ENCODE measurements at regions not wholly inside any gene's neighbourhood (a gene's known extent, or its start where the extent isn't known, plus 50 kb on each side); places are given as distances from the start of the nearest gene placed in this dataset.

DNA sequence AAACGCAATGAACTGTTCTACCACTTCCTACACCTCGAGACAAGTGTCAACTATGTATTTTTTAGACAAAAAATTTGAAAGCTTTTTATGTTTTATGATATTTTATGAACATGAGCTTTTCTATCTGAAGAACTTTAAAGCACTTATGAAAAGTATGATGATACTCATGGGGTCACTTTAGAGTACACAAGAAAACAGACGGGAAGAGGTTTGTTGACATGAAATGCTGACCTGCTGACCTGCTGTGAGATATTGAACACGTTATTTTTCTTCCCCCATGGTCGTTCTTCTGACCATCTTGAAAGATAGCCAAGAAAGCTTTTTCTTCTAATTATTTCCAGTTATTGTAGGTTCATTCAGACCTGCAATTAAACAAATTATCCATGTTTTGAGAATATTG, 63.1 kb downstream of the PLEKHG1 start:
- TF ChIP-seq, protein P1, sequence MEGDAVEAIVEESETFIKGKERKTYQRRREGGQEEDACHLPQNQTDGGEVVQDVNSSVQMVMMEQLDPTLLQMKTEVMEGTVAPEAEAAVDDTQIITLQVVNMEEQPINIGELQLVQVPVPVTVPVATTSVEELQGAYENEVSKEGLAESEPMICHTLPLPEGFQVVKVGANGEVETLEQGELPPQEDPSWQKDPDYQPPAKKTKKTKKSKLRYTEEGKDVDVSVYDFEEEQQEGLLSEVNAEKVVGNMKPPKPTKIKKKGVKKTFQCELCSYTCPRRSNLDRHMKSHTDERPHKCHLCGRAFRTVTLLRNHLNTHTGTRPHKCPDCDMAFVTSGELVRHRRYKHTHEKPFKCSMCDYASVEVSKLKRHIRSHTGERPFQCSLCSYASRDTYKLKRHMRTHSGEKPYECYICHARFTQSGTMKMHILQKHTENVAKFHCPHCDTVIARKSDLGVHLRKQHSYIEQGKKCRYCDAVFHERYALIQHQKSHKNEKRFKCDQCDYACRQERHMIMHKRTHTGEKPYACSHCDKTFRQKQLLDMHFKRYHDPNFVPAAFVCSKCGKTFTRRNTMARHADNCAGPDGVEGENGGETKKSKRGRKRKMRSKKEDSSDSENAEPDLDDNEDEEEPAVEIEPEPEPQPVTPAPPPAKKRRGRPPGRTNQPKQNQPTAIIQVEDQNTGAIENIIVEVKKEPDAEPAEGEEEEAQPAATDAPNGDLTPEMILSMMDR (IDR thresholded peaks at IDR 0.05) = no peak
- no peak for TF ChIP-seq POLR2A (IDR thresholded peaks at IDR 0.05)

Data from body of pancreas (tissue), 4 donors.